A549 (cell line): ENCODE measurements at regions not wholly inside any gene's neighbourhood (a gene's known extent, or its start where the extent isn't known, plus 50 kb on each side); places are given as distances from the start of the nearest gene placed in this dataset.

Experiments used
- ATAC-seq, 2 experiments: fragments of 200-7000 bp in 1 of 2; fragments of >200 bp in 1 of 2; cut with Nextera tagmentation in 1 of 2; cut with Tn5 transposase in 1 of 2; 3 replicates each; pipeline versions ENCODE4 v1.8.0 to v1.9.1; 2018 to 2020; ENCODE audit warnings: mild to moderate bottlenecking in 1 of 2, moderate library complexity in 1 of 2
- CTCF ChIA-PET: fragments of 300-600 bp; sonication (Branson Sonifier 250); formaldehyde crosslinking; extraction: SDS; loops from one replicate; lab custom pipeline; 2021; ENCODE audit warnings: antibody characterized with exemption, inconsistent platforms; lab: Yijun Ruan, JAX
- POLR2A ChIA-PET: fragments of 350-600 bp; formaldehyde crosslinking; extraction: SDS; loops from one replicate; lab custom pipeline; 2021; ENCODE audit warnings: antibody characterized with exemption, inconsistent platforms; lab: Yijun Ruan, JAX
- DNase-seq, 2 experiments: peaks; one replicate each; pipeline versions ENCODE4 v3.0.0 to v3.0.0-alpha.2; 2011 to 2016; ENCODE audit warnings: low read depth in 1 of 2, low spot score in 1 of 2
- FAIRE-seq: peaks from 2 replicates; lab custom pipeline; 2011; peaks lifted over from hg19 to GRCh38; lab: Jason Lieb, UNC
- H3K27ac ChIP-seq, 2 experiments: fragments of >200 bp; sonication (Bioruptor Twin); formaldehyde crosslinking; 3 replicates each; pipeline ENCODE4 v1.5.1; 2016 to 2017
- H3K4me1 ChIP-seq: fragments of >200 bp; sonication (Bioruptor Twin); formaldehyde crosslinking; 3 replicates; pipeline ENCODE4 v1.6.1; 2016
- H3K4me2 ChIP-seq: fragments of >200 bp; sonication (Bioruptor Twin); formaldehyde crosslinking; 3 replicates; pipeline ENCODE4 v1.6.1; 2016
- H3K4me3 ChIP-seq: fragments of >200 bp; sonication (Bioruptor Twin); formaldehyde crosslinking; 3 replicates; pipeline ENCODE4 v1.5.1; 2016
- H3K9me3 ChIP-seq: fragments of >200 bp; sonication (Bioruptor Twin); formaldehyde crosslinking; 3 replicates; pipeline ENCODE4 v1.6.1; 2016
- ATOH8 ChIP-seq: fragments of 250-450 bp; sonication (Bioruptor Pico); IDR thresholded peaks from 2 replicates; pipeline ENCODE4 v1.5.0; 2020; ENCODE audit warnings: low read depth, mild to moderate bottlenecking, moderate library complexity
- CBX2 ChIP-seq: fragments of 200-600 bp; sonication (generic); IDR thresholded peaks from 2 replicates; pipeline ENCODE4 v1.6.1; 2016; ENCODE audit warnings: low read depth, mild to moderate bottlenecking, borderline replicate concordance
- CHD4 ChIP-seq: fragments of 200-600 bp; sonication (generic); IDR thresholded peaks from 2 replicates; pipeline ENCODE4 v1.6.1; 2016; ENCODE audit warnings: antibody characterized with exemption, mild to moderate bottlenecking, borderline replicate concordance
- E2F6 ChIP-seq: IDR thresholded peaks from 2 replicates; pipeline ENCODE4 v1.6.1; 2012; ENCODE audit warnings: low read depth, borderline replicate concordance
- EHF ChIP-seq: fragments of 250-450 bp; sonication (Bioruptor Pico); IDR thresholded peaks from 2 replicates; pipeline ENCODE4 v1.5.0; 2020; ENCODE audit warnings: mild to moderate bottlenecking
- EHMT2 ChIP-seq: fragments of 200-600 bp; sonication (generic); IDR thresholded peaks from 2 replicates; pipeline ENCODE4 v1.6.1; 2016; ENCODE audit warnings: antibody characterized with exemption, low read depth, mild to moderate bottlenecking, moderate library complexity
- ELK1 ChIP-seq: fragments of 150-350 bp; IDR thresholded peaks from 2 replicates; pipeline ENCODE4 v1.6.1; 2014; ENCODE audit warnings: low read depth, mild to moderate bottlenecking, low read length
- ESRRA ChIP-seq: fragments of 150-350 bp; IDR thresholded peaks from 2 replicates; pipeline ENCODE4 v1.6.1; 2014; ENCODE audit warnings: mild to moderate bottlenecking, low read length, borderline replicate concordance
- FOSL2 ChIP-seq, 2 experiments: fragments of 450-650 bp in 1 of 2; fragments of >200 bp in 1 of 2; sonication (Bioruptor Twin) in 1 of 2; formaldehyde crosslinking; IDR thresholded peaks; 2 replicates each; pipeline versions ENCODE4 v1.5.0 to v1.6.1; 2016 to 2020; ENCODE audit warnings: mild to moderate bottlenecking in 1 of 2, moderate library complexity in 1 of 2
- GATA3 ChIP-seq: IDR thresholded peaks from 2 replicates; pipeline ENCODE4 v1.6.1; 2012; ENCODE audit warnings: borderline replicate concordance
- HES2 ChIP-seq: fragments of >200 bp; sonication (Bioruptor Twin); formaldehyde crosslinking; IDR thresholded peaks from 2 replicates; pipeline ENCODE4 v1.6.1; 2016
- HOXA7 ChIP-seq: fragments of 250-450 bp; sonication (Bioruptor Pico); IDR thresholded peaks from 2 replicates; pipeline ENCODE4 v1.5.0; 2020; ENCODE audit warnings: mild to moderate bottlenecking, moderate library complexity
- HOXB13 ChIP-seq: fragments of 250-450 bp; sonication (Bioruptor Pico); IDR thresholded peaks from 2 replicates; pipeline ENCODE4 v1.5.0; 2020; ENCODE audit warnings: low read depth, mild to moderate bottlenecking, moderate library complexity
- JUN ChIP-seq, 2 experiments: fragments of >200 bp; sonication (Bioruptor Twin); formaldehyde crosslinking; IDR thresholded peaks; 2 replicates in 1 of 2; 3 replicates in 1 of 2; pipeline ENCODE4 v1.6.1; 2016 to 2017
- MAFK ChIP-seq: fragments of 450-650 bp; IDR thresholded peaks from 2 replicates; pipeline ENCODE4 v1.6.1; 2014; ENCODE audit not compliant: partially characterized antibody
- MAX ChIP-seq: IDR thresholded peaks from 2 replicates; pipeline ENCODE4 v1.6.1; 2012
- MAZ ChIP-seq: fragments of 150-350 bp; IDR thresholded peaks from 2 replicates; pipeline ENCODE4 v1.6.1; 2014; ENCODE audit warnings: antibody characterized with exemption, low read depth, low read length, borderline replicate concordance
- NPAS2 ChIP-seq: fragments of 250-450 bp; sonication (Bioruptor Pico); IDR thresholded peaks from 2 replicates; pipeline ENCODE4 v1.8.0; 2022; ENCODE audit warnings: mild to moderate bottlenecking, moderate library complexity, borderline replicate concordance
- POLR2A ChIP-seq: IDR thresholded peaks from 2 replicates; pipeline ENCODE4 v1.6.1; 2012; ENCODE audit warnings: mild to moderate bottlenecking, low read length
- RAD21 ChIP-seq, 2 experiments: fragments of >200 bp in 1 of 2; sonication (Bioruptor Twin) in 1 of 2; formaldehyde crosslinking in 1 of 2; IDR thresholded peaks in 1 of 2; conservative IDR thresholded peaks in 1 of 2; 2 replicates in 1 of 2; 3 replicates in 1 of 2; pipeline ENCODE4 v1.6.1; 2012 to 2018; ENCODE audit warnings: inconsistent platforms in 1 of 2
- RNF2 ChIP-seq: fragments of 200-600 bp; sonication (generic); IDR thresholded peaks from 2 replicates; pipeline ENCODE4 v1.6.1; 2016; ENCODE audit warnings: low read depth, mild to moderate bottlenecking, antibody characterized with exemption, moderate library complexity, borderline replicate concordance
- SMC3 ChIP-seq: fragments of >200 bp; sonication (Bioruptor Twin); formaldehyde crosslinking; IDR thresholded peaks from 3 replicates; pipeline ENCODE4 v1.6.1; 2018; ENCODE audit warnings: inconsistent platforms
- SREBF2 ChIP-seq: fragments of 450-650 bp; IDR thresholded peaks from 2 replicates; pipeline ENCODE4 v1.6.1; 2014; ENCODE audit warnings: mild to moderate bottlenecking, moderate library complexity
- USF2 ChIP-seq: fragments of 450-650 bp; IDR thresholded peaks from 2 replicates; pipeline ENCODE4 v1.6.1; 2014; ENCODE audit warnings: antibody characterized with exemption
- ZC3H11A ChIP-seq: fragments of 450-650 bp; IDR thresholded peaks from 2 replicates; pipeline ENCODE4 v1.6.1; 2014; ENCODE audit warnings: antibody characterized with exemption, mild to moderate bottlenecking
- ZNF302 ChIP-seq: fragments of 250-450 bp; sonication (Bioruptor Pico); IDR thresholded peaks from 2 replicates; pipeline ENCODE4 v1.9.0; 2021; ENCODE audit warnings: inconsistent platforms, mild to moderate bottlenecking, moderate library complexity
- ZSCAN20 ChIP-seq: fragments of 250-450 bp; sonication (Bioruptor Pico); IDR thresholded peaks from 2 replicates; pipeline ENCODE4 v1.8.0; 2022; ENCODE audit warnings: mild to moderate bottlenecking, moderate library complexity
- WGBS: methylation state at CpG from one replicate; pipeline ENCODE4 v1.1.6; 2017; ENCODE audit errors: missing lambda C conversion rate; 5-methylcytosine and 5-hydroxymethylcytosine counted together

GRCh38 chr4:18247189-18247588, 225.6 kb upstream of the LCORL start:
- Histone ChIP-seq H3K4me3 (no peak overlapping the region), H3K27ac (no peak overlapping the region), H3K4me1 (no peaks in the 10 kb centered on the region), H3K4me2 (no peak overlapping the region), H3K9me3 (no peaks in the 10 kb centered on the region)
- ATAC-seq (no peak), DNase-seq (no peak), FAIRE-seq (no peak)
- TF ChIP-seq NPAS2 (no peak), ZSCAN20 (CRISPR knock-in tag) (no peak), HOXA7 (CRISPR knock-in tag) (no peak), HES2 (no peak), MAFK (no peak), MAX (no peak), ZC3H11A (no peak), MAZ (no peak), SREBF2 (no peak), SMC3 (no peak), JUN (IDR thresholded peaks at IDR 0.05) (no peak), EHF (CRISPR knock-in tag) (no peak), USF2 (no peak), RAD21 (conservative IDR thresholded peaks at IDR 0.05 in 1 of 2, IDR thresholded peaks at IDR 0.05 in 1 of 2) (no peak), E2F6 (no peak), RNF2 (no peak), HOXB13 (CRISPR knock-in tag) (no peak), POLR2A (no peak)
- WGBS = 24% methylated on average over 4 of the region's 4 CpGs
- CTCF ChIA-PET = no interaction called here
- POLR2A ChIA-PET = no interaction called here

GRCh38 chr4:18242919-18243693, 221.6 kb upstream of the LCORL start:
- Histone ChIP-seq H3K27ac (no peak overlapping the region), H3K4me1 (no peaks in the 10 kb centered on the region), H3K4me2 (no peak overlapping the region), H3K9me3 (no peaks in the 10 kb centered on the region), H3K4me3 (no peak overlapping the region)
- no peak for TF ChIP-seq ZNF302
- no peak for TF ChIP-seq ESRRA
- TF ChIP-seq GATA3 = no peak
- no peak for TF ChIP-seq ATOH8 (CRISPR knock-in tag)
- no peak for TF ChIP-seq EHMT2
- no peak for TF ChIP-seq EHF (CRISPR knock-in tag)
- TF ChIP-seq CBX2 = no peak
- no peak for TF ChIP-seq SMC3
- TF ChIP-seq ELK1 = no peak
- TF ChIP-seq RNF2 = no peak
- TF ChIP-seq ZSCAN20 (CRISPR knock-in tag) = no peak
- TF ChIP-seq FOSL2 (IDR thresholded peaks at IDR 0.05) = no peak
- TF ChIP-seq FOSL2 (CRISPR knock-in tag; IDR thresholded peaks at IDR 0.05) = no peak
- no peak for TF ChIP-seq CHD4
- ATAC-seq (no peak), DNase-seq (no peak), FAIRE-seq (no peak)
- ChIA-PET CTCF (no interaction called here), POLR2A (no interaction called here)
- 0% methylated on average over 5 of the region's 5 CpGs for WGBS
